K562 (cell line): ENCODE measurements at regions not wholly inside any gene's neighbourhood (a gene's known extent, or its start where the extent isn't known, plus 50 kb on each side); places are given as distances from the start of the nearest gene placed in this dataset.

Source experiments
- ARID4B ChIP-seq: sonication (generic); formaldehyde crosslinking; IDR thresholded peaks from 2 replicates; pipeline ENCODE4 v1.8.0; 2022; ENCODE audit warnings: mild to moderate bottlenecking, missing genetic modification reagents
- ATF2 ChIP-seq: sonication (generic); formaldehyde crosslinking; IDR thresholded peaks from 2 replicates; pipeline ENCODE4 v1.8.1; 2022; ENCODE audit warnings: missing genetic modification reagents
- DIDO1 ChIP-seq: fragments of 450-650 bp; IDR thresholded peaks from 2 replicates; pipeline ENCODE4 v1.6.1; 2016; ENCODE audit warnings: low read depth, missing biosample characterization, missing genetic modification characterization
- ELF4 ChIP-seq: fragments of 450-650 bp; formaldehyde crosslinking; IDR thresholded peaks from 2 replicates; pipeline ENCODE4 v1.4.0; 2022; ENCODE audit warnings: missing genetic modification characterization
- NR0B1 ChIP-seq: fragments of 450-650 bp; IDR thresholded peaks from one replicate; pipeline ENCODE4 v1.6.1; 2018; ENCODE audit warnings: mild to moderate bottlenecking, moderate library complexity; ENCODE audit not compliant: partially characterized antibody
- RERE ChIP-seq: sonication (generic); formaldehyde crosslinking; IDR thresholded peaks from 2 replicates; pipeline ENCODE4 v1.8.0; 2023; ENCODE audit warnings: missing genetic modification reagents, mild to moderate bottlenecking, borderline replicate concordance
- THRAP3 ChIP-seq: fragments of 450-650 bp; IDR thresholded peaks from 2 replicates; pipeline ENCODE4 v1.6.1; 2016; ENCODE audit warnings: mild to moderate bottlenecking, inconsistent platforms, borderline replicate concordance
- ZBTB2 ChIP-seq: fragments of 450-650 bp; IDR thresholded peaks from 2 replicates; pipeline ENCODE4 v1.6.1; 2016; ENCODE audit warnings: antibody characterized with exemption
- ZC3H8 ChIP-seq: fragments of 450-650 bp; IDR thresholded peaks from 2 replicates; pipeline ENCODE4 v1.6.1; 2017
- ZEB2 ChIP-seq: fragments of 450-650 bp; IDR thresholded peaks from 2 replicates; pipeline ENCODE4 v1.6.1; 2016
- ZNF274 ChIP-seq: IDR thresholded peaks from 2 replicates; pipeline ENCODE4 v1.6.1; 2011; ENCODE audit warnings: low read depth, mild to moderate bottlenecking, low read length, moderate library complexity, borderline replicate concordance
- ZNF384 ChIP-seq: IDR thresholded peaks from 2 replicates; pipeline ENCODE4 v1.6.1; 2012; ENCODE audit warnings: low read depth, low read length, improper control_type of control experiment
- ZNF511 ChIP-seq: sonication (generic); formaldehyde crosslinking; IDR thresholded peaks from 2 replicates; pipeline ENCODE4 v1.8.0; 2022; ENCODE audit warnings: mild to moderate bottlenecking, missing genetic modification reagents

GRCh38 chr4:100790836-100791615, 273.2 kb upstream of the EMCN start (continued):
- no peak for TF ChIP-seq RERE (CRISPR knock-in tag)
- TF ChIP-seq ZC3H8 = no peak
- TF ChIP-seq NR0B1 = no peak
- no peak for TF ChIP-seq ZNF511 (CRISPR knock-in tag)
- TF ChIP-seq ELF4 = no peak
- no peak for TF ChIP-seq ZNF384
- no peak for TF ChIP-seq THRAP3
- no peak for TF ChIP-seq ATF2 (CRISPR knock-in tag)
- no peak for TF ChIP-seq ZEB2
- TF ChIP-seq DIDO1 (tag) = no peak
- no peak for TF ChIP-seq ARID4B
- TF ChIP-seq ZNF274 = no peak
- TF ChIP-seq ZBTB2 = no peak
